ENCODE measurements at regions not wholly inside any gene's neighbourhood (a gene's known extent, or its start where the extent isn't known, plus 50 kb on each side); places are given as distances from the start of the nearest gene placed in this dataset.

- Histone ChIP-seq H3K36me3 (ENCODE audit: control insufficient read depth in 2 of 2, insufficient read depth in 2 of 2, low read length in 1 of 2) (no peaks in the 10 kb centered on the region), H3K9me3 (ENCODE audit: control insufficient read depth in 2 of 2, insufficient read depth in 1 of 2, low read length in 1 of 2) (peaks cover 0 to 2% of the 10 kb centered on the region in 2 donors), H3K4me1 (ENCODE audit: control insufficient read depth in 2 of 2, insufficient read depth in 2 of 2, low read length in 2 of 2) (no peaks in the 10 kb centered on the region), H3K27ac (ENCODE audit: low read depth in 1 of 2, low read length in 1 of 2) (no peak overlapping the region), H3K27me3 (ENCODE audit: control insufficient read depth in 2 of 2, insufficient read depth in 1 of 2, low read length in 1 of 2) (no peaks in the 10 kb centered on the region), H3K4me3 (ENCODE audit: low read length in 2 of 2) (no peak overlapping the region)
- 91% methylated on average over 4 of the region's 4 CpGs for WGBS
- no peak for DNase-seq (ENCODE audit: low read depth in 6 of 9, low spot score in 9 of 9)
Measured at GRCh38 chr2:52456561-52457377, 1310.8 kb upstream of the CHAC2 start.

GRCh38 chr2:52454962-52455361 lies 1312.6 kb upstream of the CHAC2 start:
- Histone ChIP-seq H3K36me3 (ENCODE audit: control insufficient read depth in 2 of 2, insufficient read depth in 2 of 2, low read length in 1 of 2) (no peaks in the 10 kb centered on the region), H3K27ac (ENCODE audit: low read depth in 1 of 2, low read length in 1 of 2) (no peak overlapping the region), H3K27me3 (ENCODE audit: control insufficient read depth in 2 of 2, insufficient read depth in 1 of 2, low read length in 1 of 2) (no peaks in the 10 kb centered on the region), H3K4me3 (ENCODE audit: low read length in 2 of 2) (no peak overlapping the region), H3K4me1 (ENCODE audit: control insufficient read depth in 2 of 2, insufficient read depth in 2 of 2, low read length in 2 of 2) (no peaks in the 10 kb centered on the region), H3K9me3 (ENCODE audit: control insufficient read depth in 2 of 2, insufficient read depth in 1 of 2, low read length in 1 of 2) (peaks cover 0 to 2% of the 10 kb centered on the region in 2 donors)
- DNase-seq (ENCODE audit: low read depth in 6 of 9, low spot score in 9 of 9): no peak

- 95% methylated on average over 4 of the region's 4 CpGs for WGBS
- no peak overlapping the region for H3K27ac ChIP-seq (ENCODE audit: low read depth in 1 of 2, low read length in 1 of 2)
Measured at GRCh38 chr2:52452201-52452600, 1315.4 kb upstream of the CHAC2 start.

GRCh38 chr2:52445686-52446085 lies 1321.9 kb upstream of the CHAC2 start:
- DNase-seq (ENCODE audit: low read depth in 6 of 9, low spot score in 9 of 9): no peak
- Histone ChIP-seq H3K4me1 (ENCODE audit: control insufficient read depth in 2 of 2, insufficient read depth in 2 of 2, low read length in 2 of 2) (no peaks in the 10 kb centered on the region), H3K4me3 (ENCODE audit: low read length in 2 of 2) (no peak overlapping the region), H3K27ac (ENCODE audit: low read depth in 1 of 2, low read length in 1 of 2) (no peak overlapping the region), H3K36me3 (ENCODE audit: control insufficient read depth in 2 of 2, insufficient read depth in 2 of 2, low read length in 1 of 2) (no peaks in the 10 kb centered on the region), H3K27me3 (ENCODE audit: control insufficient read depth in 2 of 2, insufficient read depth in 1 of 2, low read length in 1 of 2) (no peaks in the 10 kb centered on the region), H3K9me3 (ENCODE audit: control insufficient read depth in 2 of 2, insufficient read depth in 1 of 2, low read length in 1 of 2) (peaks cover 0 to 6% of the 10 kb centered on the region in 2 donors)

More at GRCh38 chr2:52452201-52452600, 1315.4 kb upstream of the CHAC2 start:
- H3K4me1 ChIP-seq (ENCODE audit: control insufficient read depth in 2 of 2, insufficient read depth in 2 of 2, low read length in 2 of 2): no peaks in the 10 kb centered on the region
- H3K27me3 ChIP-seq (ENCODE audit: control insufficient read depth in 2 of 2, insufficient read depth in 1 of 2, low read length in 1 of 2): no peaks in the 10 kb centered on the region
- H3K4me3 ChIP-seq (ENCODE audit: low read length in 2 of 2): no peak overlapping the region
- no peaks in the 10 kb centered on the region for H3K36me3 ChIP-seq (ENCODE audit: control insufficient read depth in 2 of 2, insufficient read depth in 2 of 2, low read length in 1 of 2)
- no peak for DNase-seq (ENCODE audit: low read depth in 6 of 9, low spot score in 9 of 9)
- peaks cover 0 to 6% of the 10 kb centered on the region in 2 donors for H3K9me3 ChIP-seq (ENCODE audit: control insufficient read depth in 2 of 2, insufficient read depth in 1 of 2, low read length in 1 of 2)

- H3K36me3 ChIP-seq (ENCODE audit: control insufficient read depth in 2 of 2, insufficient read depth in 2 of 2, low read length in 1 of 2): no peaks in the 10 kb centered on the region
- DNase-seq (ENCODE audit: low read depth in 6 of 9, low spot score in 9 of 9): no peak
- peaks cover 3 to 21% of the 10 kb centered on the region in 2 donors for H3K9me3 ChIP-seq (ENCODE audit: control insufficient read depth in 2 of 2, insufficient read depth in 1 of 2, low read length in 1 of 2)
- no peaks in the 10 kb centered on the region for H3K27me3 ChIP-seq (ENCODE audit: control insufficient read depth in 2 of 2, insufficient read depth in 1 of 2, low read length in 1 of 2)
- no peaks in the 10 kb centered on the region for H3K4me1 ChIP-seq (ENCODE audit: control insufficient read depth in 2 of 2, insufficient read depth in 2 of 2, low read length in 2 of 2)
- WGBS: 92% methylated on average over 12 of the region's 12 CpGs
- H3K4me3 ChIP-seq (ENCODE audit: low read length in 2 of 2): no peak overlapping the region
- no peak overlapping the region for H3K27ac ChIP-seq (ENCODE audit: low read depth in 1 of 2, low read length in 1 of 2)
Measured at GRCh38 chr2:52431352-52431760, 1336.2 kb upstream of the CHAC2 start.

GRCh38 chr2:52429740-52430139 lies 1337.9 kb upstream of the CHAC2 start:
- H3K27me3 ChIP-seq (ENCODE audit: control insufficient read depth in 2 of 2, insufficient read depth in 1 of 2, low read length in 1 of 2): no peaks in the 10 kb centered on the region

GRCh38 chr2:52429171-52429570 lies 1338.4 kb upstream of the CHAC2 start:
- H3K9me3 ChIP-seq (ENCODE audit: control insufficient read depth in 2 of 2, insufficient read depth in 1 of 2, low read length in 1 of 2): peaks cover 2 to 13% of the 10 kb centered on the region in 2 donors

More at GRCh38 chr2:52429740-52430139, 1337.9 kb upstream of the CHAC2 start:
- 85% methylated on average over 3 of the region's 3 CpGs for WGBS
- Histone ChIP-seq H3K27ac (ENCODE audit: low read depth in 1 of 2, low read length in 1 of 2) (no peak overlapping the region), H3K9me3 (ENCODE audit: control insufficient read depth in 2 of 2, insufficient read depth in 1 of 2, low read length in 1 of 2) (peaks cover 3 to 13% of the 10 kb centered on the region in 2 donors), H3K4me3 (ENCODE audit: low read length in 2 of 2) (no peak overlapping the region), H3K4me1 (ENCODE audit: control insufficient read depth in 2 of 2, insufficient read depth in 2 of 2, low read length in 2 of 2) (no peaks in the 10 kb centered on the region), H3K36me3 (ENCODE audit: control insufficient read depth in 2 of 2, insufficient read depth in 2 of 2, low read length in 1 of 2) (no peaks in the 10 kb centered on the region)
- no peak for DNase-seq (ENCODE audit: low read depth in 6 of 9, low spot score in 9 of 9)

GRCh38 chr2:52428224-52428623 lies 1339.4 kb upstream of the CHAC2 start:
- 93% methylated on average over 2 of the region's 2 CpGs for WGBS
- Histone ChIP-seq H3K36me3 (ENCODE audit: control insufficient read depth in 2 of 2, insufficient read depth in 2 of 2, low read length in 1 of 2) (no peaks in the 10 kb centered on the region), H3K9me3 (ENCODE audit: control insufficient read depth in 2 of 2, insufficient read depth in 1 of 2, low read length in 1 of 2) (peaks cover 1 to 9% of the 10 kb centered on the region in 2 donors), H3K27me3 (ENCODE audit: control insufficient read depth in 2 of 2, insufficient read depth in 1 of 2, low read length in 1 of 2) (no peaks in the 10 kb centered on the region), H3K4me3 (ENCODE audit: low read length in 2 of 2) (no peak overlapping the region), H3K4me1 (ENCODE audit: control insufficient read depth in 2 of 2, insufficient read depth in 2 of 2, low read length in 2 of 2) (no peaks in the 10 kb centered on the region), H3K27ac (ENCODE audit: low read depth in 1 of 2, low read length in 1 of 2) (no peak overlapping the region)
- no peak for DNase-seq (ENCODE audit: low read depth in 6 of 9, low spot score in 9 of 9)

More at GRCh38 chr2:52429171-52429570, 1338.4 kb upstream of the CHAC2 start:
- Histone ChIP-seq H3K27me3 (ENCODE audit: control insufficient read depth in 2 of 2, insufficient read depth in 1 of 2, low read length in 1 of 2) (no peaks in the 10 kb centered on the region), H3K4me3 (ENCODE audit: low read length in 2 of 2) (no peak overlapping the region), H3K36me3 (ENCODE audit: control insufficient read depth in 2 of 2, insufficient read depth in 2 of 2, low read length in 1 of 2) (no peaks in the 10 kb centered on the region), H3K4me1 (ENCODE audit: control insufficient read depth in 2 of 2, insufficient read depth in 2 of 2, low read length in 2 of 2) (no peaks in the 10 kb centered on the region), H3K27ac (ENCODE audit: low read depth in 1 of 2, low read length in 1 of 2) (no peak overlapping the region)
- no peak for DNase-seq (ENCODE audit: low read depth in 6 of 9, low spot score in 9 of 9)
- 9% methylated on average over 2 of the region's 2 CpGs for WGBS

GRCh38 chr2:52423655-52424054 lies 1343.9 kb upstream of the CHAC2 start:
- Histone ChIP-seq H3K27me3 (ENCODE audit: control insufficient read depth in 2 of 2, insufficient read depth in 1 of 2, low read length in 1 of 2) (no peaks in the 10 kb centered on the region), H3K9me3 (ENCODE audit: control insufficient read depth in 2 of 2, insufficient read depth in 1 of 2, low read length in 1 of 2) (no peaks in the 10 kb centered on the region), H3K4me1 (ENCODE audit: control insufficient read depth in 2 of 2, insufficient read depth in 2 of 2, low read length in 2 of 2) (no peaks in the 10 kb centered on the region), H3K4me3 (ENCODE audit: low read length in 2 of 2) (no peak overlapping the region), H3K27ac (ENCODE audit: low read depth in 1 of 2, low read length in 1 of 2) (no peak overlapping the region), H3K36me3 (ENCODE audit: control insufficient read depth in 2 of 2, insufficient read depth in 2 of 2, low read length in 1 of 2) (no peaks in the 10 kb centered on the region)
- DNase-seq (ENCODE audit: low read depth in 6 of 9, low spot score in 9 of 9): no peak
- WGBS: 26% methylated on average over 2 of the region's 2 CpGs
